GM12892 (cell line): ENCODE measurements at regions not wholly inside any gene's neighbourhood (a gene's known extent, or its start where the extent isn't known, plus 50 kb on each side); places are given as distances from the start of the nearest gene placed in this dataset.

ENCODE experiments used
- POLR2A ChIP-seq: IDR thresholded peaks from 2 replicates; pipeline ENCODE4 v1.6.1; 2011; ENCODE audit warnings: low read depth, low read length, control low read depth
- POLR2AphosphoS5 ChIP-seq: IDR thresholded peaks from 2 replicates; pipeline ENCODE4 v1.6.1; 2011; ENCODE audit warnings: low read depth, low read length, control low read depth
- TAF1 ChIP-seq: IDR thresholded peaks from 2 replicates; pipeline ENCODE4 v1.6.1; 2011; ENCODE audit warnings: low read depth, mild to moderate bottlenecking, control low read depth, low read length, borderline replicate concordance

DNA sequence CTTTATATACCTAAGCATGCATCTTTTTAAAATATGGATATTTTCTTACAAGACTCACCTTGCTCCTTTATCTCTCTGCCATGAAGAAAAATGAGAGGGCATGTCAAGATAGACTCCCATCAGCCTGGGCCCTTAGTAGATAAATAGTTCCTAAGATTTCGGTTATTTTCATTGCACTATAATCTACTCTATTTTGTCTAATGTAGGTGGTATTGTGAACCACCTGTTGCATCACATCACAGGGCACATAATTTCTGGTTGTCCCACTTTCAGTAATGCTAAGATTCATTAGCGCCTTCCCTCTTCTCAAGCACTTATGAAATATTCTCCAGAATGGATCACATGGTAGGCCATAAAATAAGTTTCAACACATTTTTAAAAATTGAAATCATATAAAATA lies 202.5 kb upstream of the ADRA1B start:
- TF ChIP-seq POLR2A: no peak
- no peak for TF ChIP-seq POLR2AphosphoS5
- no peak for TF ChIP-seq TAF1
